SKM-1 treated with dmso at 0.1 percent for 144 hours (cell line): ENCODE measurements at regions not wholly inside any gene's neighbourhood (a gene's known extent, or its start where the extent isn't known, plus 50 kb on each side); places are given as distances from the start of the nearest gene placed in this dataset.

ENCODE experiments used
- DNase-seq: peaks from one replicate; lab custom pipeline; 2025; ENCODE audit not compliant: unreplicated experiment; lab: John Stamatoyannopoulos, UW

DNA sequence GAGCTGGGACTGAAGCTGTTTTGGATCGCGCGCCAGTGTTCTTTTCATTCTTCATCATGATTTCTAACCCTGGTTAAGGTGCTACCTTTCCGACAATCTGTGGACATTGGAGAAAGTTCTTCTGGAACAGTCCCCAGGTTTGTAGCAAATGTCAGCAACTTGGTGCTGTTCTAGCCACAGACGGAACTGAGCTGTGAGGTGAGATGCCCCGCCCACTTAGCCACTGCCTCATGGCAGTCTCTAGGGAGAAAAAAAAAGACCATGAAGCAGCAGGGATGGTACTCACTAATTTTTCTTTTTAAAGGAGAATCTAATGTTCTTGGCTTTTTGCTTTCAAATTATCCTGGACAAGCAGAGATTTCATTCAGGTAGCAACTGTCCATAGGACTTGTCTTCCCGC lies 72.1 kb upstream of the STK32A start:
- DNase-seq = no peak

- DNase-seq = no peak
Measured at GRCh38 chr5:147167529-147167928, 67.3 kb upstream of the STK32A start.

DNA sequence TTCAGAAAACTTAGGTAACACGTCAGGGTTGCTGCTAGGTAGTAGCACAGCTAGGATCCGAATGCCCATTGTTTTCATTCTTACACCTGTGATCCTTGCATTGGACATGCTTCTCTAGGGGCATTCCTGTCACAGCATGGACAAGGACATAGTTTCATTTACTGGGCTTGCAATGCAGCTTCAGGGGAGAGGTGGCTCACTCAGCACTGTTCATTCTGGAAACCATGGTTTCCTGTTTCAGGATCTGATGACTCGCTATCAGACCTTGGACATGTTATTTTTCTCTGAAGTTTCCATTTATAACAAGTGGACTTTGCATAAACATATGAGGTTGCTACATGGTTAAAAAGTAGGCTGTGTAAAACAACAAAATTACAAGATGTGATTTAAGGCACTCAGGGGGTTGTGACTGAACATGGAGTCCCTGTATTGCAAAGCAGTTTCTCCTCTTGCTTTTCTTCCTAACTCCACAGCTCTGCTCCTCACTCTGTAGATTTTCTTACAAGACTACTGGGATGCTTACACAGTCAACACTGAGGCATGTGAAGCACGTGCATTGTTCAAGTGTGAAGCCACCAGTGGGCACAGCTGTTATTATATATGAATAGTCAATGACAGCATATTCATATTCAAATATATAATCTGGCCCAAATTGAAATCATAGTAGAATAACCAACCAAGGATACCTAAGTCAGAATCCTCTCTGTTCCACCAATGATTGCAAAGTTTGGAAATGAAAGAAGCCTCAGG lies 66.1 kb upstream of the STK32A start:
- DNase-seq = no peak

DNA sequence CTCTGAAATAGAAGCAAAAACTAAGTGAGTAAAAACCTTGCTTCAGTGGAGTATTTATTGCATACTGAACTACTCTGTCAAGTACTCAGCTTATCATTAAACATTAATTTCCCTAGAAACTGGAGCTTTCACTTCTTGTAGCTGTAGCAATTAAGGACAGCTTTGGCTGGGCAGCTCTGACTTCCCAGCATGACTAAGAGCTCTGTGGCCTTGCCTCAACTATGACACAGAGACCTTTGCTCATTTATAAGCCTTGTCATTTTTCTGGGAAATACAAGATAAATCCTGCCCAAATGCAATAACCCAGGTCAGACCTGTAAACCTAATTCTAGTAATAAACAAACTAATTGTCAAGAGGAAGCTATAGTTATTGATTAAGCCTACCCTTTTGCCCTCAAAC lies 65.4 kb upstream of the STK32A start:
- no peak for DNase-seq

- DNase-seq = no peak
Measured at GRCh38 chr5:147169901-147170300, 64.9 kb upstream of the STK32A start.

- no peak for DNase-seq
Measured at GRCh38 chr5:147170603-147171002, 64.2 kb upstream of the STK32A start.

GRCh38 chr5:147174671-147175265 lies 60.1 kb upstream of the STK32A start:
- no peak for DNase-seq

- no peak for DNase-seq
Measured at GRCh38 chr5:147175516-147176097, 59.2 kb upstream of the STK32A start.

GRCh38 chr5:147176422-147176821 lies 58.4 kb upstream of the STK32A start:
- no peak for DNase-seq

GRCh38 chr5:147177125-147177840 lies 57.5 kb upstream of the STK32A start:
- no peak for DNase-seq

GRCh38 chr5:147179562-147180147 lies 55.2 kb upstream of the STK32A start:
- DNase-seq = no peak

GRCh38 chr5:147180751-147181150 lies 54.1 kb upstream of the STK32A start:
- no peak for DNase-seq
